Keratinocyte (primary cell): ENCODE measurements at regions not wholly inside any gene's neighbourhood (a gene's known extent, or its start where the extent isn't known, plus 50 kb on each side); places are given as distances from the start of the nearest gene placed in this dataset.

ENCODE experiments used
- EZH2 ChIP-seq: IDR thresholded peaks from one replicate; pipeline ENCODE4 v1.6.1; 2012; ENCODE audit warnings: inconsistent platforms, mild to moderate bottlenecking, low read length, moderate library complexity
- TF ChIP-seq, protein P1 (sequence below), 3 experiments: IDR thresholded peaks in 1 of 3; conservative IDR thresholded peaks in 1 of 3; optimal IDR thresholded peaks in 1 of 3; 2 replicates in 2 of 3; 3 replicates in 1 of 3; pipeline versions ENCODE3 to v1.5.1; 2011; ENCODE audit warnings: low read length in 3 of 3, mild to moderate bottlenecking in 3 of 3, moderate library complexity in 2 of 3, control low read depth in 1 of 3, inconsistent platforms in 1 of 3; ENCODE audit not compliant: insufficient read depth in 2 of 3; ENCODE audit errors: extremely low read depth in 1 of 3

DNA sequence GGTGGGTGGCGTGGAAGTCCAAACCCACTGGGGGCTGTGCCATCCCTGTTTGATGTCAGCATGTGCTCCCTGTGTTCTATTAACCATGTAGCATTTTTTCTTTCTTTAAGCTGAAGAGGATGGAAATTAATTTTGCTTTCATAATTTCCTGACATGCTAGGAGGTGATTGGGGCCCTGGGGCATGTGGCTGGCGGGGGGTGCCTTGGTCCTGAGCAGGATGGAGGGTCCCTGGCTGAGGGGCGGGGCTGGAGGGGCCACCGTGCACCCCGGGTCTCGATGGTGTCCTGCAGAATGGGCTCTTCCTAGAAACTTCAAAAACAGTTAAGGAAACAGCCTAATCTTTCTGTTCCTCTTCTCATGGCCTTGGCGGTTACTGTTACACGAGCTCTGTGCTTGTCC lies 69.3 kb upstream of the IRX4 start:
- TF ChIP-seq, protein P1, sequence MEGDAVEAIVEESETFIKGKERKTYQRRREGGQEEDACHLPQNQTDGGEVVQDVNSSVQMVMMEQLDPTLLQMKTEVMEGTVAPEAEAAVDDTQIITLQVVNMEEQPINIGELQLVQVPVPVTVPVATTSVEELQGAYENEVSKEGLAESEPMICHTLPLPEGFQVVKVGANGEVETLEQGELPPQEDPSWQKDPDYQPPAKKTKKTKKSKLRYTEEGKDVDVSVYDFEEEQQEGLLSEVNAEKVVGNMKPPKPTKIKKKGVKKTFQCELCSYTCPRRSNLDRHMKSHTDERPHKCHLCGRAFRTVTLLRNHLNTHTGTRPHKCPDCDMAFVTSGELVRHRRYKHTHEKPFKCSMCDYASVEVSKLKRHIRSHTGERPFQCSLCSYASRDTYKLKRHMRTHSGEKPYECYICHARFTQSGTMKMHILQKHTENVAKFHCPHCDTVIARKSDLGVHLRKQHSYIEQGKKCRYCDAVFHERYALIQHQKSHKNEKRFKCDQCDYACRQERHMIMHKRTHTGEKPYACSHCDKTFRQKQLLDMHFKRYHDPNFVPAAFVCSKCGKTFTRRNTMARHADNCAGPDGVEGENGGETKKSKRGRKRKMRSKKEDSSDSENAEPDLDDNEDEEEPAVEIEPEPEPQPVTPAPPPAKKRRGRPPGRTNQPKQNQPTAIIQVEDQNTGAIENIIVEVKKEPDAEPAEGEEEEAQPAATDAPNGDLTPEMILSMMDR (optimal IDR thresholded peaks at IDR 0.05 in 1 of 3, IDR thresholded peaks at IDR 0.05 in 1 of 3, conservative IDR thresholded peaks at IDR 0.05 in 1 of 3; ENCODE audit: extremely low read depth in 1 of 3, insufficient read depth in 2 of 3, low read length in 3 of 3), result no peak
- TF ChIP-seq EZH2, result no peak
